ENCODE measurements at regions not wholly inside any gene's neighbourhood (a gene's known extent, or its start where the extent isn't known, plus 50 kb on each side); places are given as distances from the start of the nearest gene placed in this dataset.
"Not testable (repeated sequence)": the region's sequence is repeated elsewhere in the genome, so short reads cannot be mapped to it uniquely, and the experiment has no call there.

DNA sequence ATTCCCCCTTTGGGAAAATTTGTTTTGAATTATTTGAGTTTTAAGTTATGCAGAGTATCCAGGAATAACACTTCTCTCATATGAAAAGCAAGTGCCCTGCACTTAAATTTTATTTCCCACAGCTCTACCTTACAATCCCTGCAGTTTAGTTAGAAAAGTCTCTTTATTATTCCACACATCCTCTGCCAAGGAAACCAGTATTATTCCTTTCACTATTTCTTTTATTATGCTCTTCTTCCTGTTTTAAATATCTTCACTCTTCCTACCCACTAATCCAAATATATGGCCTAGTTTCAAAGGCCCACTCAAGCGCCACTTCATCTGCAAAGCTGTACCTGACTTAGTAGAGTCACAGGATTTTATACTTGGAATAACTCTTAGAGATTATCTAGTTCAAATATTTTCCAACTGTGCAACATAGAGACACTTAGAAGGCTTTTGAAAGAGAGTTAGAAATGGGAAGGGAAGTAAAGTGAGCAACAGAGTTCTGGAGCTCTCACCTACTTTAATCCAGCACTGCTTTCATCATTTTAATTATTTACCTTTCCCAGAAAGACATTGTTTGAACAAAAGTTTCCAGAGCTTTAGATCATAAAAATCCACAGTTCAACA is 97.2 kb upstream of the LYPLAL1 start:
- intact Hi-C loops (cut with DNase I): no loop called here
- no peak for DNase-seq

DNA sequence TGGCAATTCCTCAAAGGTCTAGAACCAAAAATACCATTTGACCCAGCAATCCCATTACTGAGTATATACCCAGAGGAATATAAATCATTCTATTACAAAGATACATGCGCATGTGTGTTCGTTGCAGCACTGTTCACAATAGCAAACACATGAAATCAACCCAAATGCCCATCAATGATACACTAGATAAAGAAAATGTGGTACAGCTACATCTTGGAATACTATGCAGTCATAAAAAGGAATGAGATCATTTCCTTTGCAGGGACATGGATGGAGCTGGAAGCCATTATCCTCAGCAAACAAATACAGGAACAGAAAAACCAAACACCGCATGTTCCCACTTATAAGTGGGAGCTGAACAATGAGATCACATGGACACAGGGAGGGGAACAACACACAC is 95.9 kb upstream of the LYPLAL1 start:
- H3K27me3 ChIP-seq; H3K27ac ChIP-seq; ATAC-seq; intact Hi-C loops (cut with DNase I); H3K9me3 ChIP-seq; H3K4me1 ChIP-seq; H3K4me3 ChIP-seq; DNase-seq; H3K36me3 ChIP-seq: not testable (repeated sequence)

More for the DNA sequence above, 97.2 kb upstream of the LYPLAL1 start:
- ATAC-seq: peak; percentile 78
- Histone ChIP-seq H3K4me1 (no peaks in the 10 kb centered on the region), H3K9me3 (no peaks in the 10 kb centered on the region), H3K36me3 (no peaks in the 10 kb centered on the region), H3K27ac (no peak overlapping the region), H3K27me3 (no peaks in the 10 kb centered on the region), H3K4me3 (no peak overlapping the region)
- no peak for TF ChIP-seq CTCF (IDR thresholded peaks at IDR 0.05)

DNA sequence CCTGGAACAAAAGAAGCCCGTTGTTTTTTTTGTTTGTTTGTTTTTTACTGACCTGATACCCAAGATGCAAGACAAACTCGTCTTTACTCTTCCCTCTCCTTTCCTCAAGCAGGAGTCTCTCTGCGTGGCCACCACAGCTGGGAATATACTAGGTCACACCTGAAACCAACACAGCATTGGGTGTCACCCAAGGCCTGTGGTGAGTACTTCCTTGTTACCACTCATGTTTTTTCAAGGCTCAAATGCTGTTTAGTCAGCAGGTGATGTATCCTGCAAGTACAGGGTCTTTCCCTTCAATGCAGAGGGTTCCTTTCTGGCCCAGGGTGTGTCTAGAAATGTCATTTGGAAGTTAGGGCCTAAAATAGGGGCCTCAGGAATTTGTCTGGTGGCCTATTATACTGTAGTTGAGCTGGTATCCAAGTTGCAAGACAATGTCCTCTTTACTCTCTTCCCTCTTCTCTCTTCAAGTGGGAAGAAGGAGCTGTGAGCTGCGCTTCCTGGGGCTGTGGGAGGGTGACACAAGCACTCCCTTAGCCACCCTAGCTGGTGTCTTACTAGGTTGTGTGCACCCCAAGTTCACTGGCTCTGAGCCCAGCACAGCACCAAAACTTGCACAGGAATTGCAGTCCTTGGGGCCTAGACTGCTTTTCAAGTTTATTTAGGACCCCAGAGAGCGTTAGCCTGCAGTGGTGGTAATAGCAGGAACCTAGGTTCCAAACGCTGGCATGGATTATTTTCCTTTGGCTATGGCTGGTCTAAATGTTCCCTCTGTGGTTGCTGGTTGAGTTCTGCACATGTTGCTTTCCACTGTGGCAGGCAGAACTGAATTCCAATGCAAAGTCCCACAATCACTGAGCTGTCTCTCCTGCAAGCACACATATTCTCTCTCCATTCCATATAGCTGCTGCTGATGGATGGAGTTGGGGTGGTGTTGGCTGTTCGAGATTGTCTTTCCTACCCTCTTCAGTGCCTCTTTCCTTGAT is 91.4 kb upstream of the LYPLAL1 start:
- Histone ChIP-seq H3K36me3 (no peaks in the 10 kb centered on the region), H3K4me1 (no peaks in the 10 kb centered on the region), H3K9me3 (no peaks in the 10 kb centered on the region), H3K27ac (no peak overlapping the region), H3K27me3 (no peaks in the 10 kb centered on the region), H3K4me3 (no peak overlapping the region)
- DNase-seq (no peak), ATAC-seq (peak; percentile 70)
- TF ChIP-seq CTCF (IDR thresholded peaks at IDR 0.05): no peak
- intact Hi-C loops (cut with DNase I): no loop called here

- Histone ChIP-seq H3K27me3 (no peaks in the 10 kb centered on the region), H3K27ac (no peak overlapping the region), H3K36me3 (no peaks in the 10 kb centered on the region), H3K4me3 (no peak overlapping the region), H3K9me3 (no peaks in the 10 kb centered on the region), H3K4me1 (no peaks in the 10 kb centered on the region)
- DNase-seq (no peak), ATAC-seq (no peak)
- intact Hi-C loops (cut with DNase I): no loop called here
- no peak for TF ChIP-seq CTCF (IDR thresholded peaks at IDR 0.05)
Observed at GRCh38 chr1:219083631-219084030, 90.0 kb upstream of the LYPLAL1 start.

- H3K4me1 ChIP-seq: no peaks in the 10 kb centered on the region
- intact Hi-C loops (cut with DNase I): no loop called here
- H3K4me3 ChIP-seq: no peak overlapping the region
- DNase-seq (no peak), ATAC-seq (no peak)
- no peaks in the 10 kb centered on the region for H3K9me3 ChIP-seq
- H3K27me3 ChIP-seq: no peaks in the 10 kb centered on the region
- H3K27ac ChIP-seq: no peak overlapping the region
- H3K36me3 ChIP-seq: no peaks in the 10 kb centered on the region
- TF ChIP-seq CTCF (IDR thresholded peaks at IDR 0.05): no peak
Observed at GRCh38 chr1:219085082-219085481, 88.6 kb upstream of the LYPLAL1 start.

DNA sequence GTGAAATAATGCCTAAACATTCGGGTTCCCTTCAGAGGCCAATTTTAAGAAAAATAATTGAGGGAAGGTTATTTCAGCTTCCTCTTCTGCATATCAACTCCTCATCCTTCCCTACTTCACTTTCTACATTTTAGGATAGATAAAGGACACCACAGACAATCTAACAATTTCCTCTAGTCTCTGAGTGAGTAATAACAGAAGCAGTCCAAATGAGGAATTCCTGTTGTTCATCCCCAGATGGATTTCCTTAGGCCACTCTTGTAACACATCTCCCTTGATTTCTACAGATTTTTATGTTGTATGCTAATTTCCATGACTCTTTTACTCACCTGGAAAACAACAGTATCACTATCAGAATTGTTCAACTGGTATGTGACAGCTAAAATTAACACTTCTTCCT is 87.7 kb upstream of the LYPLAL1 start:
- no peak for TF ChIP-seq CTCF (IDR thresholded peaks at IDR 0.05)
- Histone ChIP-seq H3K36me3 (no peaks in the 10 kb centered on the region), H3K4me1 (no peaks in the 10 kb centered on the region), H3K27me3 (no peaks in the 10 kb centered on the region), H3K27ac (no peak overlapping the region), H3K4me3 (no peak overlapping the region), H3K9me3 (no peaks in the 10 kb centered on the region)
- intact Hi-C loops (cut with DNase I): no loop called here
- ATAC-seq (no peak), DNase-seq (no peak)
